HUES48 (cell line): ENCODE measurements at regions not wholly inside any gene's neighbourhood (a gene's known extent, or its start where the extent isn't known, plus 50 kb on each side); places are given as distances from the start of the nearest gene placed in this dataset.

ENCODE experiments used
- H3K27ac ChIP-seq: one replicate; pipeline ENCODE4 v1.7.0; 2013; ENCODE audit warnings: low read depth, low read length, inconsistent platforms
- H3K27me3 ChIP-seq: 2 replicates; pipeline ENCODE4 v1.6.1; 2013; ENCODE audit warnings: mild to moderate bottlenecking, low read length; ENCODE audit not compliant: control insufficient read depth, insufficient read depth
- H3K36me3 ChIP-seq: 2 replicates; pipeline ENCODE4 v1.6.1; 2013; ENCODE audit warnings: low read length; ENCODE audit not compliant: control insufficient read depth, insufficient read depth
- H3K4me1 ChIP-seq: 2 replicates; pipeline ENCODE4 v1.6.1; 2013; ENCODE audit warnings: mild to moderate bottlenecking, low read length; ENCODE audit not compliant: control insufficient read depth, insufficient read depth
- H3K4me3 ChIP-seq: 2 replicates; pipeline ENCODE4 v1.5.1; 2013; ENCODE audit warnings: mild to moderate bottlenecking, low read depth, low read length
- H3K9ac ChIP-seq: 2 replicates; pipeline ENCODE4 v1.6.1; 2013; ENCODE audit warnings: mild to moderate bottlenecking, low read depth, low read length, moderate library complexity
- H3K9me3 ChIP-seq: 2 replicates; pipeline ENCODE4 v1.6.1; 2013; ENCODE audit warnings: low read length; ENCODE audit not compliant: control insufficient read depth, insufficient read depth

DNA sequence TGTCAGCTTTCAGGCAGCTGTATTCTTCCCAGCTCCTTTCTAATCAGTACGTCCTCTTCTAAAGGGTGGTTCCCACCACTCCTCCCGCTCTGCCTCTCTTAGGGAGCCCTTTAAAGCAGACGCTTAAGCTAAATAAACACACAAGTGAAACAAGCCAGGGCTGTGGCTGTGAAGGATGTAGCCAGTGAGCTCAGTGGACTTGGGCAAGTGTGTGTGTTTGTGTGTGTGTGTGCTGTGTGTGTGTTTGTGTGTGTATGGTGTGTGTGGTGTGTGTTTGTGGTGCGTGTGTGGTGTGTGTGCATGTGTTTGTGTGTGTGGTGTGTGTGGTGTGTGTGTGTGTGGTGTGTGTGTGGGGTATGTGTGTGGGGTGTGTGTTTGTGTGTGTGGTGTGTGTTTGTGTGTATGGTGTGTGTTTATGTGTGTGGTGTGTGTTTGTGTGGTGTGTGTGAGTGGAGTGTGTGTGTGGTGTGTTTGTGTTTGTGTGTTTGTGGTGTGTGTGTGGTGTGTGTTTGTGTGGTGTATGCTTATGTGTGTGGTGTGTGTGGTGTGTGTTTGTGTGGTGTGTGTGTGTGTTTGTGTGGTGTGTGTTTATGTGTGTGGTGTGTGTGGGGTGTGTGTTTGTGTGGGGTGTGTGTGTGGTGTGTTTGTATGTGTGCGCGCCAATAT lies 283.3 kb downstream of the PTTG2 start:
- Histone ChIP-seq H3K4me3 (no peak overlapping the region), H3K27me3 (no peaks in the 10 kb centered on the region), H3K9me3 (no peaks in the 10 kb centered on the region), H3K27ac (no peak overlapping the region), H3K4me1 (no peaks in the 10 kb centered on the region), H3K36me3 (no peaks in the 10 kb centered on the region), H3K9ac (no peak overlapping the region)

DNA sequence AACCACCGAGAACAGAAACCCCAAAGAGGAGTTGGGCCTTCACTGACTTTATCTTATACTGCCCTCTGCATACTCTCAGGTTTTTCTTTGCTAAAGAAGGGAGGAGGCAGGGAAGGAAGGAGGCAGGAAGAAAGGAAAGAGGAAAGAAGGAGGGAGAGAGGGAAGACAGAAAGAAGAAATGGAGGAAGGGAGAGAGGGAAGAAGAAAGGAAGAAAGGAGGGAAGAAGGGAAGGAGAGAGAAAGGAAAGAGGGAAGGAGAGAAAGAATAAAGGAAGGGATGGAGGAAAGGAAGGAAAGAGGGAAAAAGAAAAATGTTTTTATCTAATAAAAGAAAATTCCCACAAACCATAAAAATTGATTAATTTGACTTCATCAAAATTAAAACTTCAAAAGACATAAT lies 294.6 kb downstream of the PTTG2 start:
- H3K4me3 ChIP-seq: no peak overlapping the region
- H3K4me1 ChIP-seq: no peaks in the 10 kb centered on the region
- no peak overlapping the region for H3K27ac ChIP-seq
- H3K27me3 ChIP-seq: no peaks in the 10 kb centered on the region
- peaks cover 13% of the 10 kb centered on the region for H3K9me3 ChIP-seq
- H3K36me3 ChIP-seq: no peaks in the 10 kb centered on the region
- H3K9ac ChIP-seq: no peak overlapping the region

GRCh38 chr4:38255572-38255971 lies 295.4 kb downstream of the PTTG2 start:
- Histone ChIP-seq H3K4me1 (no peaks in the 10 kb centered on the region), H3K27me3 (no peaks in the 10 kb centered on the region), H3K4me3 (no peak overlapping the region), H3K27ac (no peak overlapping the region), H3K9me3 (peaks cover 13% of the 10 kb centered on the region), H3K9ac (no peak overlapping the region), H3K36me3 (no peaks in the 10 kb centered on the region)

DNA sequence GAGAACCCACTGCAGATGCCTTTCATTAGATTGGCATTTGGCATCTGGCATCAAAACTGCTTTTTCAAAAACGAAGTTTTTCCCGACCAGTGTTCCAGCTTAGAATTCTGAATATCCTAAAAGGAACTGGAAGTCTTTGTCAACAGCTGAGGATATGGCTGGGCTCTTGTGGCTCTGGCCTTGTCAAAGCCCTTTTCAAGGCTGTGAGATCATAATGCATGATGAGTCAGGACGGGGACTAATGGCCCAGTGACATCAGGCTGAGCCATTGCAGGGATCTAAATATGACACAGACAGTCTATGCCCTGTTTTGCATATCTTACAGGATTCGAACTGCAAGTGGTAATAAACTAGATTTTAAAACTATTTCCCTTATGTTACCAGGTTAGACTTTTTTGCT lies 306.4 kb downstream of the PTTG2 start:
- Histone ChIP-seq H3K9me3 (no peaks in the 10 kb centered on the region), H3K36me3 (no peaks in the 10 kb centered on the region), H3K4me1 (no peaks in the 10 kb centered on the region), H3K27ac (no peak overlapping the region), H3K9ac (no peak overlapping the region), H3K27me3 (no peaks in the 10 kb centered on the region), H3K4me3 (no peak overlapping the region)

GRCh38 chr4:38268108-38268820 lies 308.1 kb downstream of the PTTG2 start:
- Histone ChIP-seq H3K27me3 (no peaks in the 10 kb centered on the region), H3K9me3 (no peaks in the 10 kb centered on the region), H3K36me3 (no peaks in the 10 kb centered on the region), H3K9ac (no peak overlapping the region), H3K4me3 (no peak overlapping the region), H3K27ac (no peak overlapping the region), H3K4me1 (no peaks in the 10 kb centered on the region)

GRCh38 chr4:38268837-38269236 lies 308.6 kb downstream of the PTTG2 start:
- H3K4me3 ChIP-seq: no peak overlapping the region
- no peaks in the 10 kb centered on the region for H3K36me3 ChIP-seq
- no peak overlapping the region for H3K27ac ChIP-seq
- no peaks in the 10 kb centered on the region for H3K27me3 ChIP-seq
- no peaks in the 10 kb centered on the region for H3K4me1 ChIP-seq
- H3K9me3 ChIP-seq: no peaks in the 10 kb centered on the region
- no peak overlapping the region for H3K9ac ChIP-seq

- no peaks in the 10 kb centered on the region for H3K36me3 ChIP-seq
- no peaks in the 10 kb centered on the region for H3K27me3 ChIP-seq
- H3K4me3 ChIP-seq: no peak overlapping the region
- no peaks in the 10 kb centered on the region for H3K4me1 ChIP-seq
- H3K27ac ChIP-seq: no peak overlapping the region
- no peaks in the 10 kb centered on the region for H3K9me3 ChIP-seq
- H3K9ac ChIP-seq: no peak overlapping the region
These were observed 313.2 kb downstream of the PTTG2 start for GRCh38 chr4:38273407-38273806.

- H3K4me3 ChIP-seq: no peak overlapping the region
These were observed 315.3 kb downstream of the PTTG2 start for GRCh38 chr4:38275331-38276100.

GRCh38 chr4:38278255-38278654 lies 318.1 kb downstream of the PTTG2 start:
- Histone ChIP-seq H3K4me3 (no peak overlapping the region), H3K9me3 (no peaks in the 10 kb centered on the region), H3K27ac (no peak overlapping the region), H3K27me3 (no peaks in the 10 kb centered on the region), H3K4me1 (no peaks in the 10 kb centered on the region; the same call in 1 of the 2 replicates), H3K9ac (no peak overlapping the region), H3K36me3 (no peaks in the 10 kb centered on the region)

More at GRCh38 chr4:38275331-38276100, 315.3 kb downstream of the PTTG2 start:
- no peaks in the 10 kb centered on the region for H3K27me3 ChIP-seq
- no peaks in the 10 kb centered on the region; the same call in 1 of the 2 replicates for H3K4me1 ChIP-seq
- H3K36me3 ChIP-seq: no peaks in the 10 kb centered on the region
- H3K9ac ChIP-seq: no peak overlapping the region
- no peaks in the 10 kb centered on the region for H3K9me3 ChIP-seq
- no peak overlapping the region for H3K27ac ChIP-seq

DNA sequence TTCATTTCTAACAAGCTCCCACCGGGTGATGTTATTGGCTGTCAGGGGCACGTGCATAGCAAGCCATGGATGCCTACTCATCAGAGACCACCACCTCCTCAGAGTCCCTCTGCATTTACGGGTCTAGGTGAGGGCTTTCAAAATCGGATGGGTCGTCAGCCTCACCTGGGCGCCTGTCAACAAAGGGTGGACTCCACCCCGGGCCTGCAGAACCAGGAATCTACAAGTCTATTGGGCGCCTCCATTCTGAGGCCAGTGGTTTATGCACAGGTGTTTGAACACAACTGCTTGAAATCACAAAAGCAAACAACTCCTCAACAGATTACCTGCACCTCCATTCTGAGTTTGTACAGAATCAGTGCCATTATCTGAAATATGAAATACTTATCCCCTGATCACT lies 318.9 kb downstream of the PTTG2 start:
- H3K9me3 ChIP-seq: no peaks in the 10 kb centered on the region
- H3K36me3 ChIP-seq: no peaks in the 10 kb centered on the region
- H3K27ac ChIP-seq: no peak overlapping the region
- H3K27me3 ChIP-seq: no peaks in the 10 kb centered on the region
- no peak overlapping the region for H3K4me3 ChIP-seq
- H3K9ac ChIP-seq: no peak overlapping the region
- H3K4me1 ChIP-seq: no peaks in the 10 kb centered on the region; the same call in 1 of the 2 replicates
